ENCODE measurements at regions not wholly inside any gene's neighbourhood (a gene's known extent, or its start where the extent isn't known, plus 50 kb on each side); places are given as distances from the start of the nearest gene placed in this dataset.

DNA sequence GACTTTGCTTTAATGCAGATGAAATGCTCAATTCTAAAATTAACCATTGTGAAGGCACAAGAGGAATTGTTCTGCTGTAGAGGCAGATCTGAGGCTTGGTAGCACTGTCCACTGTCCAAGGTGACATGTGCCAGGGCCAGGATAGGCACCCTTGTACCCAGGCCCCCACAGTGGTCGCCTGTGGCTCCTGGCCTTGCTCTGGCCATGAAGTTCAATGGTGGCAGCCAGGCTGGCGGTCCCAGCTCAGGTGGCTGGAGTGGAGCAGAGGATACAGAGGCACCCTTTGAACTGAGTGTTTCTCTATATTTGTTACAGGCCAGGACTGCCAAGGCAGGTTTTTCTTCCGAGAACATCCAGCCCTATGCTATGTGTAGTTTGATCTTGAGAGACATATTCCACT is 102.6 kb downstream of the PTGS2 start:
- H3K4me3 ChIP-seq (ENCODE audit: low read length), result no peak overlapping the region
- no peaks in the 10 kb centered on the region for H3K9me3 ChIP-seq (ENCODE audit: control insufficient read depth, insufficient read depth, low read length)
- H3K27ac ChIP-seq (ENCODE audit: low read length), result no peak overlapping the region
- no peaks in the 10 kb centered on the region for H3K27me3 ChIP-seq (ENCODE audit: control insufficient read depth, insufficient read depth, low read length)
- no peaks in the 10 kb centered on the region for H3K36me3 ChIP-seq (ENCODE audit: control insufficient read depth, insufficient read depth, low read length)
- no peak for DNase-seq (ENCODE audit: low read depth, low spot score)
- WGBS (ENCODE audit: insufficient coverage, insufficient read length), result no CpG with 5 or more reads among the region's 3 CpGs
- H3K4me1 ChIP-seq (ENCODE audit: control insufficient read depth, insufficient read depth, low read length), result no peaks in the 10 kb centered on the region

- Histone ChIP-seq H3K36me3 (ENCODE audit: control insufficient read depth, insufficient read depth, low read length) (no peaks in the 10 kb centered on the region), H3K4me3 (ENCODE audit: low read length) (no peak overlapping the region), H3K4me1 (ENCODE audit: control insufficient read depth, insufficient read depth, low read length) (no peaks in the 10 kb centered on the region), H3K9me3 (ENCODE audit: control insufficient read depth, insufficient read depth, low read length) (no peaks in the 10 kb centered on the region), H3K27me3 (ENCODE audit: control insufficient read depth, insufficient read depth, low read length) (no peaks in the 10 kb centered on the region), H3K27ac (ENCODE audit: low read length) (no peak overlapping the region)
- no peak for DNase-seq (ENCODE audit: low read depth, low spot score)
- WGBS (ENCODE audit: insufficient coverage, insufficient read length), result no CpG with 5 or more reads among the region's 2 CpGs
Observed at GRCh38 chr1:186577216-186577615, 103.0 kb downstream of the PTGS2 start.

DNA sequence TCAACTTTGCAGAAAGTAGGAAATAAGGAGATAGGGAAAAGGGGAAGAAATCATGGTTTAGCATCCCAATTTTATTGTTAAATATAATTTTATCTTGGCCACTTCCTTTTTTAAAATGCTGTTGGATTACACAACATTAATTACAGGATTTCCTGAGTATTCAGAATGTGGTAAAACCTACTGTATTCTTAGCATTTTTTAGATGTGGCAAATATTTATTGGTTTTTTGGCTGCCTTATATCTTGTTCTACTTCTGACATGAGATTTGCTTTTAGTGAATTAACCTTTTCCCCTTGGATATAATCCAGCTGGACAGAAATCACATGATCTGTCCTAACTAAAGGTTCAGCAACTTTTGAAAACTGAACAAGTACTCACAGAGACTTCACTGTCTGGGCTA is 104.9 kb downstream of the PTGS2 start:
- H3K4me1 ChIP-seq (ENCODE audit: control insufficient read depth, insufficient read depth, low read length), result no peaks in the 10 kb centered on the region
- no peak overlapping the region for H3K4me3 ChIP-seq (ENCODE audit: low read length)
- H3K27me3 ChIP-seq (ENCODE audit: control insufficient read depth, insufficient read depth, low read length), result no peaks in the 10 kb centered on the region
- no peak overlapping the region for H3K27ac ChIP-seq (ENCODE audit: low read length)
- H3K36me3 ChIP-seq (ENCODE audit: control insufficient read depth, insufficient read depth, low read length), result no peaks in the 10 kb centered on the region
- DNase-seq (ENCODE audit: low read depth, low spot score), result no peak
- no peaks in the 10 kb centered on the region for H3K9me3 ChIP-seq (ENCODE audit: control insufficient read depth, insufficient read depth, low read length)

DNA sequence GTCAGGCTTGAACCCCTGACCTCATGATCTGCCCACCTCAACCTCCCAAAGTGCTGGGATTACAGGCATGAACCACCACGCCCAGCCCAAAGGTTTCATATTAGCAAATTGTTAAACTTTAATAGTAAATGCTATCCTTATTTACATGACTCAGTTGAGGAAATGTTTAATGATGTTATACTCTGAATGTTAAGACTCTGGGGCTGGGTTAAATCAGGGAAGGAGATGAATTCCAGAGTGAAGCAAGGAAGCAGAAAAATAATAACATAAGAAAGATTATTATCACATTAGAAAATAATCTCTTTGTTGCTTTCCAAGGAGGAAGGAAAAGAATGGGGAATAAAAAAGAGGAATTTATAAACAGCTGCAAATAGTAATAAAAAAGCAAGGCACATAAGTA is 105.3 kb downstream of the PTGS2 start:
- no peaks in the 10 kb centered on the region for H3K27me3 ChIP-seq (ENCODE audit: control insufficient read depth, insufficient read depth, low read length)
- no peaks in the 10 kb centered on the region for H3K36me3 ChIP-seq (ENCODE audit: control insufficient read depth, insufficient read depth, low read length)
- no peaks in the 10 kb centered on the region for H3K9me3 ChIP-seq (ENCODE audit: control insufficient read depth, insufficient read depth, low read length)
- WGBS (ENCODE audit: insufficient coverage, insufficient read length), result no CpG with 5 or more reads among the region's 1 CpG
- no peak overlapping the region for H3K4me3 ChIP-seq (ENCODE audit: low read length)
- H3K27ac ChIP-seq (ENCODE audit: low read length), result no peak overlapping the region
- H3K4me1 ChIP-seq (ENCODE audit: control insufficient read depth, insufficient read depth, low read length), result no peaks in the 10 kb centered on the region
- no peak for DNase-seq (ENCODE audit: low read depth, low spot score)

GRCh38 chr1:186572509-186572908 is 107.7 kb downstream of the PTGS2 start:
- Histone ChIP-seq H3K36me3 (ENCODE audit: control insufficient read depth, insufficient read depth, low read length) (no peaks in the 10 kb centered on the region), H3K27ac (ENCODE audit: low read length) (no peak overlapping the region), H3K4me1 (ENCODE audit: control insufficient read depth, insufficient read depth, low read length) (no peaks in the 10 kb centered on the region), H3K4me3 (ENCODE audit: low read length) (no peak overlapping the region), H3K27me3 (ENCODE audit: control insufficient read depth, insufficient read depth, low read length) (no peaks in the 10 kb centered on the region), H3K9me3 (ENCODE audit: control insufficient read depth, insufficient read depth, low read length) (no peaks in the 10 kb centered on the region)
- no CpG with 5 or more reads among the region's 3 CpGs for WGBS (ENCODE audit: insufficient coverage, insufficient read length)
- no peak for DNase-seq (ENCODE audit: low read depth, low spot score)

DNA sequence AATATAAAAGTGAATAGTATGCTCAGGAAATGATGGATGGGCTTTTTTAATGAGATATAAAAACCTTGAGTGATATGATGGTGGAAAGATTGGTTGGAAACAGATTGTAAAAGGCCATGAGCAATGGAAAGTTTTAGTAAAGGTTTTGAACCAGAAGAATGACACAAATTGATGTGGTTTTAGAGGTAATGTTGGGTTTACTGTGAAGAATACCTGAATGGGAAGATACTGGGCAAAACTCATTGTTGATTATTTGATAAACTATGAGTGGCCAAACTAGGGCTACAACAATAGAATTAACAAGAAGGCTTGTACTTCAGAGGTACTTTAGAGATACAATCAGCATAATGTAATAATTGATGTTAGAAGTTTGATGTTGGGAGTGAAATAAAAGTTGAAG is 108.5 kb downstream of the PTGS2 start:
- Histone ChIP-seq H3K4me3 (ENCODE audit: low read length) (no peak overlapping the region), H3K9me3 (ENCODE audit: control insufficient read depth, insufficient read depth, low read length) (no peaks in the 10 kb centered on the region), H3K27ac (ENCODE audit: low read length) (no peak overlapping the region), H3K27me3 (ENCODE audit: control insufficient read depth, insufficient read depth, low read length) (no peaks in the 10 kb centered on the region), H3K4me1 (ENCODE audit: control insufficient read depth, insufficient read depth, low read length) (no peaks in the 10 kb centered on the region), H3K36me3 (ENCODE audit: control insufficient read depth, insufficient read depth, low read length) (no peaks in the 10 kb centered on the region)
- DNase-seq (ENCODE audit: low read depth, low spot score), result no peak

- Histone ChIP-seq H3K9me3 (ENCODE audit: control insufficient read depth, insufficient read depth, low read length) (no peaks in the 10 kb centered on the region), H3K4me1 (ENCODE audit: control insufficient read depth, insufficient read depth, low read length) (no peaks in the 10 kb centered on the region), H3K36me3 (ENCODE audit: control insufficient read depth, insufficient read depth, low read length) (no peaks in the 10 kb centered on the region), H3K4me3 (ENCODE audit: low read length) (no peak overlapping the region), H3K27ac (ENCODE audit: low read length) (no peak overlapping the region), H3K27me3 (ENCODE audit: control insufficient read depth, insufficient read depth, low read length) (no peaks in the 10 kb centered on the region)
- DNase-seq (ENCODE audit: low read depth, low spot score), result no peak
Observed at GRCh38 chr1:186569856-186570255, 108.9 kb upstream of the PDC start.

DNA sequence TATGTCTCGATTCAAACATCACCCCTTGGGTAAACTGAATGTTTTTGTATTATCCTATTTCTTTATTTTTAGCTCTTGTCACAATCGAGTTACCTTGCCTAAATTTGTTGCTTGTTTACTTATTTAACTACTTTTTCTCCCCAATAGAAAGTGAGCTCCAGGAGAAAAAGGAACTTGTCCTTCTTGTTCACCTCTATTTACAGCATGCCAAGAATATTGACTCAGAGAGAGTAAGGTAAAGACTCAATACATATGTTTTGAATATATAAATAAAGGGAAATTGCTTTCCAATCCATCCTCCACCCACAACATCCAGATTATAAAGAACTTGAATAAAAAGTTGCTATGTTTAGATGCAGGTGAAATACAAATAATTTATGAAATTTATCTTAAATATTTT is 107.3 kb upstream of the PDC start:
- Histone ChIP-seq H3K4me1 (ENCODE audit: control insufficient read depth, insufficient read depth, low read length) (no peaks in the 10 kb centered on the region), H3K9me3 (ENCODE audit: control insufficient read depth, insufficient read depth, low read length) (no peaks in the 10 kb centered on the region), H3K36me3 (ENCODE audit: control insufficient read depth, insufficient read depth, low read length) (no peaks in the 10 kb centered on the region), H3K27me3 (ENCODE audit: control insufficient read depth, insufficient read depth, low read length) (no peaks in the 10 kb centered on the region), H3K4me3 (ENCODE audit: low read length) (no peak overlapping the region), H3K27ac (ENCODE audit: low read length) (no peak overlapping the region)
- no peak for DNase-seq (ENCODE audit: low read depth, low spot score)
- no CpG with 5 or more reads among the region's 2 CpGs for WGBS (ENCODE audit: insufficient coverage, insufficient read length)

DNA sequence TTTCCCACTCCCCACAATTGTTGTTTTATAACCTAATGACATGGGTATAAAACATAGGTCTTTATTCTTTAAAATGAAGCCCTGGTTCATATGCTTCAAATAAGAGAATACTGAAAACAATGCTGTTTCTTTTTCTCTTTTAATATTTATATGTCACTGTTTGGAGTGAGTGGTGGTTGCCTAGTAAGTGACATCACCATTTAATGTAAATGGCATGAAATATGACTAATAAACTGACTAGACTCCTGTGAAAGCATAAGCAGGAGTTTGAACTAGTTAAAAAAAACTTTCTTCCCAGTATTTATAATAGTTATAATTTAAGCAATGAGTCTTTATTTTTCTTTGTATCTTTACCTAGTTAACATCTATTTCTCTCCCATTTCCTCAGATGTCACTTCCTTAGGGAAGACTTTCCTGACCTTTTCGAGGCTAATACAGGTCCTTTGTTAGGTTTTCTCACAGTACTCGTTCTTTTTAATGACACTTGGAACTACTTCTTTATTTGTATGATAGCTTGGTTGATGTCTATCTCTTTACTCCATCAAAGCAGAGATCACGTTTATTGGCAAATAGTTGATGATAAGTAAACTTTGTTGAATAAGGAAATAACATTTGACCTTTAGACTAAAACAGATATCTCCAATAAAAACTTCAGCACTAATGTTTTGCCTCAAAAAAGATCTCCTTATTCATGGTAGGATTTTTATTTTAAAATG is 105.4 kb upstream of the PDC start:
- Histone ChIP-seq H3K9me3 (ENCODE audit: control insufficient read depth, insufficient read depth, low read length) (no peaks in the 10 kb centered on the region), H3K27me3 (ENCODE audit: control insufficient read depth, insufficient read depth, low read length) (no peaks in the 10 kb centered on the region), H3K27ac (ENCODE audit: low read length) (no peak overlapping the region), H3K4me3 (ENCODE audit: low read length) (no peak overlapping the region), H3K36me3 (ENCODE audit: control insufficient read depth, insufficient read depth, low read length) (no peaks in the 10 kb centered on the region), H3K4me1 (ENCODE audit: control insufficient read depth, insufficient read depth, low read length) (no peaks in the 10 kb centered on the region)
- no CpG with 5 or more reads among the region's 3 CpGs for WGBS (ENCODE audit: insufficient coverage, insufficient read length)
- no peak for DNase-seq (ENCODE audit: low read depth, low spot score)

GRCh38 chr1:186564582-186564981 is 103.7 kb upstream of the PDC start:
- H3K36me3 ChIP-seq (ENCODE audit: control insufficient read depth, insufficient read depth, low read length), result no peaks in the 10 kb centered on the region
- no peaks in the 10 kb centered on the region for H3K4me1 ChIP-seq (ENCODE audit: control insufficient read depth, insufficient read depth, low read length)
- WGBS (ENCODE audit: insufficient coverage, insufficient read length), result no CpG with 5 or more reads among the region's 1 CpG
- H3K4me3 ChIP-seq (ENCODE audit: low read length), result no peak overlapping the region
- H3K9me3 ChIP-seq (ENCODE audit: control insufficient read depth, insufficient read depth, low read length), result no peaks in the 10 kb centered on the region
- DNase-seq (ENCODE audit: low read depth, low spot score), result no peak
- H3K27me3 ChIP-seq (ENCODE audit: control insufficient read depth, insufficient read depth, low read length), result no peaks in the 10 kb centered on the region
- H3K27ac ChIP-seq (ENCODE audit: low read length), result no peak overlapping the region

DNA sequence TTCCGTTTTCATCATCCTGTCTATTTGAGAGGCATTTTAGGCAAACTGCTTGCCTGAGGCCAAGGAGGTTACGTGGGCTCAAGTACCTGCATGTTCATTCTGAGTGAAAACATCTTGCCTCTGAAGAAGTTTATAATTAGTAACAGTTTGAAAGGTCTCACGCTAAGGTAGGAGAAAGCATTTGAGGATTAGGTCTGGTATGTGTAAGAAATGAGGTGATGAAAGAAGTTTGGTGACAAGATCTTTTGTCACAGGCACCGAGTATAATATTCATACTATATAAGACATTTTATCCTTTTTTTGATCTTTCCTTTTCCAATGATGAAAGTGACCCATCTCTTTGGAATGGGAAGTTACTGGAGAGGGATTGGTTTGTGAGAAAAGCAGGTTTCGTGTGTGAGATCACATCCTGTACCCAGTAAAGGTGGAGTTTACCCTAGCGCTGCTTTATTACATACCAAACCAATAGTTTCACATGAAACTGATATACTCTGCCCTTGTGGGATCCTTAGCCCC is 98.7 kb upstream of the PDC start:
- H3K27ac ChIP-seq (ENCODE audit: low read length), result no peak overlapping the region
- H3K27me3 ChIP-seq (ENCODE audit: control insufficient read depth, insufficient read depth, low read length), result no peaks in the 10 kb centered on the region
- H3K9me3 ChIP-seq (ENCODE audit: control insufficient read depth, insufficient read depth, low read length), result no peaks in the 10 kb centered on the region
- H3K36me3 ChIP-seq (ENCODE audit: control insufficient read depth, insufficient read depth, low read length), result no peaks in the 10 kb centered on the region
- 100% methylated on average over 1 of the region's 6 CpGs for WGBS (ENCODE audit: insufficient coverage, insufficient read length)
- no peaks in the 10 kb centered on the region for H3K4me1 ChIP-seq (ENCODE audit: control insufficient read depth, insufficient read depth, low read length)
- no peak overlapping the region for H3K4me3 ChIP-seq (ENCODE audit: low read length)
- no peak for DNase-seq (ENCODE audit: low read depth, low spot score)
